SKM-1 (cell line): ENCODE measurements at regions not wholly inside any gene's neighbourhood (a gene's known extent, or its start where the extent isn't known, plus 50 kb on each side); places are given as distances from the start of the nearest gene placed in this dataset.
A peak's percentile ranks its signal among the peaks of the same experiment; 100 is the strongest.

Experiments
- DNase-seq: peaks from one replicate; lab custom pipeline; 2025; ENCODE audit not compliant: unreplicated experiment; lab: John Stamatoyannopoulos, UW

DNA sequence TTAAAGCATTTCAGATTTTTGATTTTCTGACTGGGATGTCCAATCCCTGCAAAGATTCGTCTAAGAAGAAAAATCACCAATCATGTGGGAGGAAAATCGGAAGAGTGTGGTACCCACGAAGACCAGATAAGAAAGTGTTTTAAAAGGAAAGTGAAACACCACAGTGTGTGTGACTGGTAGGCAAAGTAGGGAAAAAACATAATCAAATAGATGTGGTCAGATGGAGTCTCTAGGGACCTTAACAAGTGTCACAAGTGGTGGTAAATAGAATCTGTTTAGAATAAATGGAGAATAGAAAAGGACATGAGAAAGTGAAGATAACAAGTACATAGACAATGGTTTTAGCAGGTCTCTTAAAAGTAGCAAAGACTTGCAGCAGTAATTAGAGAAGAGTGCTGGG is 154.6 kb downstream of the SLC30A10 start:
- DNase-seq = no peak

GRCh38 chr1:219773110-219773509 is 155.2 kb downstream of the SLC30A10 start:
- no peak for DNase-seq

GRCh38 chr1:219772265-219773036 is 155.9 kb downstream of the SLC30A10 start:
- no peak for DNase-seq

DNA sequence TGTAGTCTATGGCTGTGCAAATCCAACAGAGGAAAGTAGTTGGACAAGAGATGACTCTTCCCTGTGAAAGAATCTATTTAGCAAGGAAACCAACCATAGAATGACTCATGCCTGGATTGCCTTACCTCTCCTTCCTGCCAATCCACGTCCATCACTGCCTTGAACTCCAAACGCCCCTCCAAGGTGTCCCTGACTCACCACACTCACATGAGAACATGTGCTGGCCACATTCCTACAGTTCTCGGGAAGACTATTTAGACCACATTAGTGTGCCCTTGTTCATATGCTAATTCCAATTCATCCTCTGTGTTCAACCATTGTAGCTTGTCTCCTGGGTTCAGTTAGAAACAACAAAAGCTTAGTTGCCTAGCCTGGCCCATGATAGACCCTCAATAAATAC is 157.3 kb downstream of the SLC30A10 start:
- DNase-seq = no peak

- DNase-seq = no peak
These were observed 150.4 kb upstream of the ZC3H11B start for GRCh38 chr1:219763321-219763720.

GRCh38 chr1:219761208-219761860 is 148.4 kb upstream of the ZC3H11B start:
- no peak for DNase-seq

DNA sequence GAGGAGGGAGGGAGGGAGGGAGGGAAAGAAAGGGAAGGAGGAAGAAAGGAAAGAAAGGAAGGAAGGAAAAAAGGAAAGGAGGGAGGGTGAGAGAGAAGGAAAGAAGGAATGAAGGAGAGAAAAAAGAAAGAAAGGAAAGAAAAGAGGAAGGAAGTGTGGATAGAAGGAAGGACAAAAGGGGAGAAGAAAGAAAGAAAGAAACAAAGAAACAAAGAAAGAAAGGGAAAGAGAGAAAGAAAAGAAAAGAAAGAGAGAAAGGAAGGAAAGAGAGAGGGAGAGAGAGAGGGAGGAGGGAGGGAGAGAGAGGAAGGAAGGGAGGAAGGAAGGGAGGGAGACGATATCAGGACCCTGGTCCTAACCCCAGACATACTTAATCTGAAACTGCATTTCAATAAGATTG is 146.2 kb upstream of the ZC3H11B start:
- no peak for DNase-seq

DNA sequence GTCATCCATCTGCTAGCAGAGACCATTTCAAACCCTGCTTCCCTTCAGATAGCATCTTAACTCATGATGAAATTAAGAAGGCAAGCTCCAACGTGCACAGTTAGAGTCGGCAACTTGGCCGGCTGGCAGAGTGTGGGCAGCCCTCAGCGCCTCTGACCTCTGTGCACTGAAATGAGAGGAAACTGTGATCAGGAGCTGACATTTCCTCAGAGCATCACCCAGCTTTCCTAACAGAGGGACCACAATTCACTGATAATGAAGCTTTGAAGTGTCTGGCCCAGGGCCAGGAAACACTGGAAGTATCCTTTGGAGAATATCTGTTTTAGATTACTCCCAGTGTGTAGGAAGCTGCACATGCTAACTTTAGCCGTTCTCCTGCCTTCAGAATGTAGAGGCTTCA is 145.0 kb upstream of the ZC3H11B start:
- DNase-seq = no peak

DNA sequence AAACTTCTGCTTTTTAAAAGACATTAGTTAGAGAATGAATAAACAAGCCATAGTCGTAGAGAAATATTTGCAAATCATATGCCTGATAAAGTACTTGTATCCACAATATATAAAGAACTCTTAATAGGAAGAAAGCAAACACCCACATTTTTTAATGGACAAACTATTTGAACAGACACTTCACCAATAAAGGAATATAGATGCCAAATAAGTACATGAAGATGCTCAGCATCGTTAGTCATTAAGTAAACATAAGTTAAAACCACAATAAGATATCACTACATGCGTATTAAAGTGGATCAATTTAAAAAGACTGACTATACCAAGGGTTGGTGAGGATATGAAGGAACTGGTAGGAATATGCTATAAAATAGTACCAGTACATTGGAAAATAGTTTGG is 142.3 kb upstream of the ZC3H11B start:
- no peak for DNase-seq

GRCh38 chr1:219754767-219755166 is 141.9 kb upstream of the ZC3H11B start:
- no peak for DNase-seq

GRCh38 chr1:219753914-219754313 is 141.0 kb upstream of the ZC3H11B start:
- no peak for DNase-seq

DNA sequence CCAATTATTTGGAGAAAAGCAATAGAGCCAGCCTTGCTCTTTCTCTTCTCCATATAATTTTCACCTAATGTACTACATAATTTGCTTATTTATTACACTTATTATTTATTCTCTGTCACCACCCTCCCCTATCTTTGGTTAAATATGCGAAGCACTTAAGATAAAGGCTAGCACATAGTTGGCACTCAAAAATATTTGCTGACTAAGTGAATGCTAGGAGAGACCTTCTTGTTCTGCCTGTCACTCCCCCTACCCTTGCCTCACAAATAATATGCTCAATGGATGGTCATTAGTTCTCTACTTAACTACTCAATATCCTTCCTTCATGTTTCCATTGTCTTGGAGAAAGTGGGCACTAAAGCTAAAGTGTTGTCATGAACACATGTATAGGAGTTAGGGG is 139.7 kb upstream of the ZC3H11B start:
- DNase-seq = no peak

- DNase-seq = no peak
These were observed 139.1 kb upstream of the ZC3H11B start for GRCh38 chr1:219751870-219752507.

- no peak for DNase-seq
These were observed 136.5 kb upstream of the ZC3H11B start for GRCh38 chr1:219749370-219749769.

DNA sequence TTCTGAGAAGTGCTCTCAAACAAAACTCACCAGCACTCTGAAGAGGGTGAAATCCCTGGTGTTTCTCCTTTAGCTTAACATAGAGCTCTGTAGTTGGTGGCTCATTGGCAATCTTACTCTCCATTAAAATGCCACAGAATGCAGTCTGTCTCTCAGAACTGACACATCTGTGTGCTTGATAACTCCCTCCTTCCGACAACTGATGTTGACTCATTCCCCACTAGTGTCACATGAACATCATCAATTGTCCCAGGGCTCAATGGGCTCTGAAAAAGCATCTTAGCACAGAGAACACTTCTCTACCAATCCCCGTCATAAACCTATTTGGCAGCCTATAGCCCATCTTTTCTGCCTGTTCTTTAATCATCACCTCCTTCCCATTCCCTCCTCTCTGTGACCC is 133.2 kb upstream of the ZC3H11B start:
- no peak for DNase-seq

DNA sequence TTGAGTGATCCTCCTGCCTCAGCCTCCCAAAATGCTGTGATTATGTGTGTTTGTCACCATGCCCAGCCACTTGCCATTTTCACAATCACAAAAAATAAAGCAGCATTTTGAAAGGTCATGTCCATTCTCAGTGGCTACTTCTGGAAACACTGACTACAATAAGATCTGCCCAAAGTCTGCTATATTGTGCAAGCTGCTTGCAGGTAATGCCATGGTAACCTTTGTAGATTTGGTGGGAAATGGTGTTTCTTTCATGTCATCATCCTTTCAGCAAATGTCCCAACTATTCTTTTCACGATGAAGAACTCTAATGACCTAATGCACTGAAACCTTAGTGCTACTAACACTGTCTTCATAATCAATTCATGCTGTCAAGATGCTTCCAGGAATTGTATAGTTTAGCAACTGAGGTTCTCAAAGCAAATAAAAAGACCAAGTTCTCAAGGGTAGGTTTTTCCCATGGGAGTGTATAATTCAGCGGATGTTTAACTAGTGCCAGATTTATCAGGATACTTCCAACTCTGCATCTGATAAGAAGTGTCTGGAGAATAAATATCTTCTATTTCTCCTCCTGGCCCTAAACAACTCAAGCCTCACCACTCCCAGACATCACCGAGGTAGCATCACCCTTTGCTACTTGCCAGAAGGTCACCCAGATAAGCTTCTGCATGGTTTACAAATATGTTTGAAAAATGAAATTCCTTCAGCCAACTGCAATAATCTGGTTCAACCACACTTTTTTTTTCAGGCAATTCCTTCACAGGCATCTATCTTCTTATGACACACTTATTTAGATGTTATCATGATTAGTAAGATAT is 132.0 kb upstream of the ZC3H11B start:
- DNase-seq = no peak

GRCh38 chr1:219741011-219741970 is 128.4 kb upstream of the ZC3H11B start:
- DNase-seq = no peak

GRCh38 chr1:219733511-219734174 is 120.7 kb upstream of the ZC3H11B start:
- DNase-seq = peak; percentile 50

DNA sequence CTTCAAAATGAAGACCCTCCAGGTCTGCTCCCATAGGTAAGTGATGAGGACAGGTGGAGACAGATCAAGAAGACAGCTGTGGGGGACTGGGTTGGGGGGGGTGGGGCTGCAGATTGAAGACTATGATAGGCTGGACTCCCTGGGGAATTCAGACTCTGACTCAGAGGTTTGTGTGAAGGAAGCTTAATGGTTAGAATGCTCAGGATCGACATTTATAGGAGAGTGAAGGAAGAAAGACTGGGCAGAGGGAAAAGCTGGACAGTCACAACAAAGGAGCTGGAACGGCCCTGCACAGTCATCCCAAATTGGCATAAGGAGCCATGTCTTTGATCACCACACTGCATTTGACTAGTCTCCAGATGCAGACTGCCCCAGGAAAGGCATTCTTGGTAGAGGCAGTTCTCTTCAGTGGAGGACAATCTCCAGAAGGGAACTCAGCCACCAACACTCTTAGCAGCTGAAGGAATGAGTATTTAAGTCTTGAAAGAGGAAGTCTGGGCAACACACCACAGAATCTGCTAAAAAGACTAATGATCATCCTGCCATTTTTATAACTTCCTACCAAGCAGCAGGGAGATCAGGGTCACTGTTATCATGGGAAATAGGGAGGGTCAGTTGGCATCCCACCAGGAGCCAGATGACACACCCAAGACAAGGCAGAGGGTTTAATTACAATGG is 120.0 kb upstream of the ZC3H11B start:
- peak; percentile 22 for DNase-seq
